ENCODE measurements at regions not wholly inside any gene's neighbourhood (a gene's known extent, or its start where the extent isn't known, plus 50 kb on each side); places are given as distances from the start of the nearest gene placed in this dataset.
A peak's percentile ranks its signal among the peaks of the same experiment; 100 is the strongest.

DNA sequence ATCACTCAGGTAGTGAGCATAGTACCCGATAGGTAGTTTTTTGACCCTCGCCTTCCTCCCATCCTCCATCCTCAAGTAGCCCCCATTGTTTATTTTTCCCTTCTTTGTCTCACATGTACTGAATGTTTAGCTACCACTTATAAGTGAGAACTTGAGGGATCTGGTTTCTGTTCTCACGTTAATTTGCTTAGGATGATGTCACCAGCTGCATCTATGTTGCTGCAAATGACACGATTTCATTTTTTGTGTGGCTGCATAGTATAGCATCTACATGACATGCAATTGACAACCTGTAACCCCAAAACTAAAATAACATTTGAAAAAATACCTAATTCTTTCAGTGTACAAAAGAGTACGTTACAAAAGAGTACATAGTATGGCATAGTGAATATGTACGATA lies 254.0 kb upstream of the NOVA1 start:
- no peaks in the 10 kb centered on the region for H3K27me3 ChIP-seq
- no peak overlapping the region for H3K27ac ChIP-seq
- 88 to 90% methylated on average over 6 of the region's 6 CpGs for WGBS, 2 donors
- intact Hi-C loops (cut with DNase I), result no loop called here
- DNase-seq, result no peak
- TF ChIP-seq CTCF (IDR thresholded peaks at IDR 0.05), result no peak
- H3K4me1 ChIP-seq, result peaks cover 0 to 15% (median 5%) of the 10 kb centered on the region in 9 donors
- ATAC-seq, result no peak
- no peak overlapping the region for H3K4me3 ChIP-seq
- H3K9me3 ChIP-seq, result peaks cover 0 to 9% (median 0%) of the 10 kb centered on the region in 11 donors
- no peaks in the 10 kb centered on the region for H3K36me3 ChIP-seq

GRCh38 chr14:26855077-26855753 lies 257.4 kb upstream of the NOVA1 start:
- ATAC-seq (peak in 2 of 8 donors; percentile 19 to 53), DNase-seq (no peak)
- WGBS, 2 donors, result 70 to 73% methylated on average over 7 of the region's 7 CpGs
- Histone ChIP-seq H3K9me3 (peaks cover 0 to 9% (median 0%) of the 10 kb centered on the region in 11 donors), H3K4me1 (peaks cover 0 to 15% (median 5%) of the 10 kb centered on the region in 9 donors), H3K27ac (peak overlapping the region in 6 of 10 donors; percentile 12 to 75 (median 44)), H3K27me3 (no peaks in the 10 kb centered on the region), H3K4me3 (no peak overlapping the region), H3K36me3 (no peaks in the 10 kb centered on the region)
- intact Hi-C loops (cut with DNase I), result no loop called here
- TF ChIP-seq CTCF (IDR thresholded peaks at IDR 0.05), result no peak

- intact Hi-C loops (cut with DNase I), result loop anchor here in 1 of 10 donors (2.0 kb wide), 1 partner anchor 16 kb away; no protein-coding TSS in a partner anchor
- H3K36me3 ChIP-seq, result no peaks in the 10 kb centered on the region
- H3K9me3 ChIP-seq, result no peaks in the 10 kb centered on the region
- peak overlapping the region in 7 of 10 donors; percentile 26 to 75 (median 55) for H3K27ac ChIP-seq
- peaks cover 0 to 15% (median 5%) of the 10 kb centered on the region in 9 donors for H3K4me1 ChIP-seq
- ATAC-seq, result peak; percentile 64 to 88 (median 84)
- no peak overlapping the region for H3K4me3 ChIP-seq
- no peaks in the 10 kb centered on the region for H3K27me3 ChIP-seq
- TF ChIP-seq CTCF (IDR thresholded peaks at IDR 0.05), result no peak
- WGBS, 2 donors, result 43 to 50% methylated on average over 4 of the region's 4 CpGs
- DNase-seq, result no peak
Measured at GRCh38 chr14:26856876-26857518, 259.2 kb upstream of the NOVA1 start.

GRCh38 chr14:26859483-26859882 lies 261.6 kb upstream of the NOVA1 start:
- TF ChIP-seq CTCF (IDR thresholded peaks at IDR 0.05), result no peak
- 69 to 75% methylated on average over 2 of the region's 2 CpGs for WGBS, 2 donors
- Histone ChIP-seq H3K4me3 (no peak overlapping the region), H3K27ac (no peak overlapping the region), H3K36me3 (no peaks in the 10 kb centered on the region), H3K27me3 (no peaks in the 10 kb centered on the region), H3K9me3 (peaks cover 0 to 3% (median 0%) of the 10 kb centered on the region in 11 donors), H3K4me1 (peaks cover 0 to 15% (median 5%) of the 10 kb centered on the region in 9 donors)
- ATAC-seq (no peak), DNase-seq (no peak)
- intact Hi-C loops (cut with DNase I), result no loop called here

Data from heart right ventricle (tissue), 16 donors.